SK-N-MC (cell line): ENCODE measurements at regions not wholly inside any gene's neighbourhood (a gene's known extent, or its start where the extent isn't known, plus 50 kb on each side); places are given as distances from the start of the nearest gene placed in this dataset.

Source experiments
- EZH2 ChIP-seq: fragments of 200-600 bp; sonication (generic); IDR thresholded peaks from one replicate; pipeline ENCODE4 v1.6.1; 2017; ENCODE audit warnings: antibody characterized with exemption
- FOXP2 ChIP-seq: optimal IDR thresholded peaks from 2 replicates; pipeline ENCODE3; 2011; ENCODE audit warnings: mild to moderate bottlenecking, moderate library complexity; ENCODE audit not compliant: insufficient read depth; ENCODE audit errors: extremely low read length, control extremely low read depth
- POLR2AphosphoS5 ChIP-seq: IDR thresholded peaks from 2 replicates; pipeline ENCODE4 v1.6.1; 2012; ENCODE audit warnings: mild to moderate bottlenecking, low read depth, low read length, borderline replicate concordance

GRCh38 chr1:173410133-173410793 is 66.9 kb upstream of the PRDX6 start:
- TF ChIP-seq EZH2, result no peak
- TF ChIP-seq POLR2AphosphoS5, result no peak
- no peak for TF ChIP-seq FOXP2
